ENCODE measurements at regions not wholly inside any gene's neighbourhood (a gene's known extent, or its start where the extent isn't known, plus 50 kb on each side); places are given as distances from the start of the nearest gene placed in this dataset.

GRCh38 chrX:10743476-10743875 is 123.1 kb upstream of the MID1 start:
- TF ChIP-seq CTCF (conservative IDR thresholded peaks at IDR 0.05; ENCODE audit: low read length), result no peak
- no peak for TF ChIP-seq EZH2phosphoT487 (IDR thresholded peaks at IDR 0.05; ENCODE audit: borderline replicate concordance)
